Activated CD4-positive, alpha-beta memory T cell treated with anti-CD3 and anti-CD28 coated beads for 36 hours (primary cell): ENCODE measurements at regions not wholly inside any gene's neighbourhood (a gene's known extent, or its start where the extent isn't known, plus 50 kb on each side); places are given as distances from the start of the nearest gene placed in this dataset.

Experiments
- CTCF ChIA-PET: fragments of 350-600 bp; sonication (Branson Sonifier 250); formaldehyde crosslinking; loops from one replicate; lab custom pipeline; 2021; ENCODE audit warnings: antibody characterized with exemption, inconsistent platforms; lab: Charles Lee
- POLR2A ChIA-PET: fragments of 350-600 bp; sonication (Branson Sonifier 250); formaldehyde crosslinking; loops from one replicate; lab custom pipeline; 2021; ENCODE audit warnings: antibody characterized with exemption; lab: Charles Lee
- DNase-seq: peaks from one replicate; pipeline ENCODE4 v3.0.0-alpha.2; 2020
- H3K27ac Mint-ChIP-seq: one replicate; pipeline ENCODE4 v1.8.0; 2021; ENCODE audit warnings: mixed read lengths
- H3K27me3 Mint-ChIP-seq: one replicate; pipeline ENCODE4 v1.8.0; 2021; ENCODE audit warnings: mixed read lengths
- H3K36me3 Mint-ChIP-seq: one replicate; pipeline ENCODE4 v1.8.0; 2021; ENCODE audit warnings: mixed read lengths
- H3K4me1 Mint-ChIP-seq: one replicate; pipeline ENCODE4 v1.8.0; 2021; ENCODE audit warnings: low read depth, mixed read lengths
- H3K4me3 Mint-ChIP-seq: one replicate; pipeline ENCODE4 v1.8.0; 2021; ENCODE audit warnings: mild to moderate bottlenecking, mixed read lengths
- H3K9me3 Mint-ChIP-seq: one replicate; pipeline ENCODE4 v1.8.0; 2021; ENCODE audit warnings: mixed read lengths
- intact Hi-C: fragments of 100-400 bp; cut with micrococcal nuclease; formaldehyde crosslinking; loops from one replicate; pipeline ENCODE4 v1.15.1; 2023

GRCh38 chr14:30303350-30303749 lies 255.6 kb upstream of the G2E3 start:
- intact Hi-C loops: no loop called here
- no peaks in the 10 kb centered on the region for H3K36me3 Mint-ChIP-seq
- no peaks in the 10 kb centered on the region for H3K4me1 Mint-ChIP-seq
- H3K4me3 Mint-ChIP-seq: no peak overlapping the region
- no peaks in the 10 kb centered on the region for H3K9me3 Mint-ChIP-seq
- ChIA-PET CTCF (no interaction called here), POLR2A (no interaction called here)
- no peaks in the 10 kb centered on the region for H3K27me3 Mint-ChIP-seq
- DNase-seq: no peak
- H3K27ac Mint-ChIP-seq: no peak overlapping the region

DNA sequence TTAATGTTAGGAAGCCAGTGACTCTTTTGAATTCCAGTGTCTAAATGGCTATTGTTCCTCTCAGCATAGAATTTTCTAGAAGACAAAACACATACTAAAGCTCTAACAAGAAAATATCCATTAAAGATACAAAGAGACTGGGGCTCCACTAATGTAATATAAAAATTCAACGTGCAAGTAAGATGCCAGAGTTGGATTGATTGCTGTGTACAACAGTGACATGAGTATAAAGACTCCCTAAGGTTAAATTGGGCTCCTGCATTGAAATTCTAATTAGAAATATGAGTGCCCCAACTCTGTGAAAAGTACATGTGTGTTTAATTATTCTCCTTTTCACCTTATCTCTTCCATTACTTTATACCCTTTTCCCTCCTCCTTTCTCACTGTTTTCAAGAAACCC lies 253.6 kb upstream of the G2E3 start:
- intact Hi-C loops: no loop called here
- Mint-ChIP-seq H3K9me3 (no peaks in the 10 kb centered on the region), H3K36me3 (no peaks in the 10 kb centered on the region), H3K4me3 (no peak overlapping the region), H3K27me3 (peaks cover 1% of the 10 kb centered on the region), H3K27ac (no peak overlapping the region), H3K4me1 (no peaks in the 10 kb centered on the region)
- POLR2A ChIA-PET: no interaction called here
- no peak for DNase-seq
- CTCF ChIA-PET: interaction anchor here (1.2 kb wide), 1 partner anchor 34 kb away, joined by 4 read pairs; no protein-coding TSS in a partner anchor

GRCh38 chr14:30309405-30309804 lies 249.6 kb upstream of the G2E3 start:
- H3K27me3 Mint-ChIP-seq: peaks cover 3% of the 10 kb centered on the region
- CTCF ChIA-PET: no interaction called here
- peaks cover 3% of the 10 kb centered on the region for H3K9me3 Mint-ChIP-seq
- no peak overlapping the region for H3K27ac Mint-ChIP-seq
- no peaks in the 10 kb centered on the region for H3K4me1 Mint-ChIP-seq
- H3K4me3 Mint-ChIP-seq: no peak overlapping the region
- DNase-seq: no peak
- intact Hi-C loops: no loop called here
- POLR2A ChIA-PET: no interaction called here
- no peaks in the 10 kb centered on the region for H3K36me3 Mint-ChIP-seq

GRCh38 chr14:30312214-30312613 lies 246.7 kb upstream of the G2E3 start:
- Mint-ChIP-seq H3K4me1 (no peaks in the 10 kb centered on the region), H3K4me3 (no peak overlapping the region), H3K9me3 (peaks cover 9% of the 10 kb centered on the region), H3K27ac (no peak overlapping the region), H3K36me3 (no peaks in the 10 kb centered on the region), H3K27me3 (peaks cover 3% of the 10 kb centered on the region)
- CTCF ChIA-PET: interaction anchor here (1.3 kb wide), 1 partner anchor 42 kb away, joined by 3 read pairs; no protein-coding TSS in a partner anchor
- POLR2A ChIA-PET: no interaction called here
- no peak for DNase-seq
- intact Hi-C loops: no loop called here

DNA sequence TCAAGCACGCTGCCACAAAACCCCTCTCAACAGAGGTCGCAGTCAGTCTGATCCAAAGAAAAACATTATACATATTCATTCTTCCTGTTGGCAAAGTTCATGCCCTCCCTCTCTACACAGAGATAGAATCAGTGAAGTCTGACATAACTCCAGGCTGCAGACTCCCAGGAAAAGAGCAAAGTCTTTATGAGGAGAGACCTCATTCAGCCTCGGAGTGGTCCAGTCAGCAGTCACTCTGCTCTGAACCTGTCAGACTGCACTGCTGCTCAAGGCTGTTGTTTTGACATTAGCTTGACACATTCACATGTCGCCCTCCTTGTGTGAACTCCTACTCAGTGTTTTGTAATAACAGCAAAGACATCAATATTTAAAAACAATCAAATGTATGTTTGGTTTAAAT lies 241.2 kb upstream of the G2E3 start:
- intact Hi-C loops: no loop called here
- no peak for DNase-seq
- peaks cover 9% of the 10 kb centered on the region for H3K9me3 Mint-ChIP-seq
- peaks cover 1% of the 10 kb centered on the region for H3K27me3 Mint-ChIP-seq
- no peak overlapping the region for H3K27ac Mint-ChIP-seq
- POLR2A ChIA-PET: no interaction called here
- H3K4me3 Mint-ChIP-seq: no peak overlapping the region
- no peaks in the 10 kb centered on the region for H3K4me1 Mint-ChIP-seq
- no peaks in the 10 kb centered on the region for H3K36me3 Mint-ChIP-seq
- CTCF ChIA-PET: no interaction called here

DNA sequence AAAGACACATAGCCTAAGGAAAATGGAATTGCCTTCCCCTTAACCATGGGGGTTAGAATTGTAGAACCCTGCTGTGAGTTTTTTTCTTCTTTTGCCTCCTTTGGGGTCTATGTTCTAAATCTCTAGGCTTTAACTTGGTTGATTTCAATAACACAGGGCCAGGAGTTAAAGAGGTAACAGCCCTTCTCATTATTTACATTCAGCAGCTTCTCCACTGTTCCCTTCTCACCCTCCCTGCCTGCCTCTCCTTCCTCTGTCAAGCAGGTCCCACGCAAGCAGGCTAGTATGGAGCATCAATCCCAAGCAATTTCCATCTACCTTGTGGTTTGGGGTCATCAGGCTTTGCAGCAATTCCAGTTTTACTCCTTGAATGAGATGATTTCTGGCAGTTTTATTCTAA lies 236.1 kb upstream of the G2E3 start:
- H3K36me3 Mint-ChIP-seq: no peaks in the 10 kb centered on the region
- H3K27ac Mint-ChIP-seq: no peak overlapping the region
- H3K4me1 Mint-ChIP-seq: no peaks in the 10 kb centered on the region
- intact Hi-C loops: no loop called here
- no peak for DNase-seq
- H3K4me3 Mint-ChIP-seq: no peak overlapping the region
- no peaks in the 10 kb centered on the region for H3K9me3 Mint-ChIP-seq
- peaks cover 5% of the 10 kb centered on the region for H3K27me3 Mint-ChIP-seq
- ChIA-PET CTCF (no interaction called here), POLR2A (no interaction called here)

DNA sequence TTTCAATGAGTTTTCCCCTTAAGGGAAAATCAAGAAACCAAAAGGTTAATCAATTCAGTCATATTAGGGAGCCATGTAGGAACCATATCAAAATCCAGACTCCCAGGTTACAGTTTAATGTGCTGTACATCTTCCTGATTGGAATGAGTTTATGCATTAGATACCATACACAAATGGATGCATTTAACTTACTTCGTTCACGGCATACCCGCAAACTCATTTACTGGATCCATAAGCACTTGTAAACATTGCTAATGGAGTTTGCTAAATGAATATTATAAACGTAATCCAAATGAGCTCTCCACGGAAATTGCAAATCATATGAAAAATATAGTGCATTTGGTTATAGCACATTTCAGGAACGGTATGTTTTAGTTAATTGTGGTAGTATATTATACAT lies 228.9 kb upstream of the G2E3 start:
- CTCF ChIA-PET: interaction anchor here (1.4 to 1.7 kb wide), 2 partner anchors 57 to 59 kb away, joined by 4 to 6 read pairs; no protein-coding TSS in a partner anchor
- H3K4me3 Mint-ChIP-seq: no peak overlapping the region
- DNase-seq: no peak
- POLR2A ChIA-PET: no interaction called here
- intact Hi-C loops: no loop called here
- peaks cover 9% of the 10 kb centered on the region for H3K9me3 Mint-ChIP-seq
- H3K4me1 Mint-ChIP-seq: peaks cover 8% of the 10 kb centered on the region
- H3K36me3 Mint-ChIP-seq: no peaks in the 10 kb centered on the region
- H3K27me3 Mint-ChIP-seq: peaks cover 20% of the 10 kb centered on the region
- no peak overlapping the region for H3K27ac Mint-ChIP-seq

DNA sequence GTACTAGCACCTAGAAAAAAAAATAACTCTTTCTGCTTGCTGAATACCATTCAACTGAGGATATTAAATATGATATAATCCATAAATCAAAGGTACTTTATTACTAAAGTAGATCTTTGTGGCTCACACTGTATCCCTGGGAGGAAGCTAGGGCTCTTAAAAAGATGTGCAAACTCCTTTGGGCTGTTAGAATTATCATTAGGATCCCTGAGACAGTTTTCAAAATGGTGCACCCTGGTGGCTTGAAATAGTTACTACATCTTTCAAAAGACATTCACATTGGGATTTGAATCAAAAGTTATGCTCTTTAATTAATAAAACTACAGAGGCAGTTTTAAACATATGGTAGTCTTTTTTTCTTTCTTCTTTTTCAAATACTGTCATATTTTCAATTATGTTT lies 228.5 kb upstream of the G2E3 start:
- H3K27me3 Mint-ChIP-seq: peaks cover 20% of the 10 kb centered on the region
- ChIA-PET POLR2A (no interaction called here), CTCF (interaction anchor here (1.4 to 1.7 kb wide), 2 partner anchors 57 to 60 kb away, joined by 4 to 6 read pairs; no protein-coding TSS in a partner anchor)
- H3K4me1 Mint-ChIP-seq: peaks cover 10% of the 10 kb centered on the region
- no peak overlapping the region for H3K27ac Mint-ChIP-seq
- H3K9me3 Mint-ChIP-seq: peaks cover 9% of the 10 kb centered on the region
- H3K4me3 Mint-ChIP-seq: no peak overlapping the region
- no peak for DNase-seq
- H3K36me3 Mint-ChIP-seq: no peaks in the 10 kb centered on the region
- intact Hi-C loops: no loop called here

- no peak overlapping the region for H3K4me3 Mint-ChIP-seq
- CTCF ChIA-PET: interaction anchor here (1.4 to 1.7 kb wide), 2 partner anchors 58 to 60 kb away, joined by 4 to 6 read pairs; no protein-coding TSS in a partner anchor
- peaks cover 13% of the 10 kb centered on the region for H3K4me1 Mint-ChIP-seq
- H3K36me3 Mint-ChIP-seq: no peaks in the 10 kb centered on the region
- H3K27me3 Mint-ChIP-seq: peaks cover 20% of the 10 kb centered on the region
- no peak for DNase-seq
- peaks cover 9% of the 10 kb centered on the region for H3K9me3 Mint-ChIP-seq
- H3K27ac Mint-ChIP-seq: no peak overlapping the region
- POLR2A ChIA-PET: no interaction called here
- intact Hi-C loops: no loop called here
These were observed 227.9 kb upstream of the G2E3 start for GRCh38 chr14:30331030-30331429.

GRCh38 chr14:30332374-30332773 lies 226.6 kb upstream of the G2E3 start:
- no peak for DNase-seq
- peaks cover 20% of the 10 kb centered on the region for H3K27me3 Mint-ChIP-seq
- no peak overlapping the region for H3K27ac Mint-ChIP-seq
- peaks cover 13% of the 10 kb centered on the region for H3K4me1 Mint-ChIP-seq
- POLR2A ChIA-PET: no interaction called here
- peaks cover 9% of the 10 kb centered on the region for H3K9me3 Mint-ChIP-seq
- CTCF ChIA-PET: interaction anchor here (1.3 kb wide), 1 partner anchor 23 kb away, joined by 3 read pairs; no protein-coding TSS in a partner anchor
- H3K4me3 Mint-ChIP-seq: no peak overlapping the region
- intact Hi-C loops: no loop called here
- H3K36me3 Mint-ChIP-seq: no peaks in the 10 kb centered on the region

GRCh38 chr14:30333934-30334333 lies 225.0 kb upstream of the G2E3 start:
- H3K4me1 Mint-ChIP-seq: peaks cover 13% of the 10 kb centered on the region
- H3K36me3 Mint-ChIP-seq: no peaks in the 10 kb centered on the region
- no peak overlapping the region for H3K27ac Mint-ChIP-seq
- no peak for DNase-seq
- intact Hi-C loops: loop anchor here (1.0 kb wide), 1 partner anchor 21 kb away; no protein-coding TSS in a partner anchor
- ChIA-PET CTCF (no interaction called here), POLR2A (no interaction called here)
- H3K4me3 Mint-ChIP-seq: no peak overlapping the region
- H3K27me3 Mint-ChIP-seq: peaks cover 14% of the 10 kb centered on the region
- peaks cover 9% of the 10 kb centered on the region for H3K9me3 Mint-ChIP-seq

DNA sequence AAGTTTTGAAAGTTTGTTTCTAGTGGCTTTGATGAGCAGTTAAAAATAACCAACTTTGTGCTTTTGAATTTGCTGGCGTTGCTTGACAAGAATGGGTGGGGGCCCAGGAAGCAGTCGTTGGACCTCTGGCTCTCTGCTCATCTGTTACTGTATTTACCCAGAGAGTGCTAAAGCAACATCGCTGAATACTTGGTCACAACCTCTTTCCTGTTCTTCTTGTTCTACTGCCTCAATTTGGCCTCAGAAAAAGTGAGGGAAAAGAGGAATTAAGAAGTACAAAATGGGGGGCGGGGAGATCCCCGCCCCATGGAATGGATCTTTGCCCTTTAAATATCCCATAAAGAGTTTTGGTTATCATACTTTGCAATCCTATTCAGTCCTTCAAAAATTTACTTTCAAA lies 221.5 kb upstream of the G2E3 start:
- H3K27ac Mint-ChIP-seq: no peak overlapping the region
- no peak for DNase-seq
- ChIA-PET POLR2A (no interaction called here), CTCF (no interaction called here)
- H3K9me3 Mint-ChIP-seq: no peaks in the 10 kb centered on the region
- H3K36me3 Mint-ChIP-seq: no peaks in the 10 kb centered on the region
- peaks cover 3% of the 10 kb centered on the region for H3K27me3 Mint-ChIP-seq
- intact Hi-C loops: no loop called here
- H3K4me3 Mint-ChIP-seq: no peak overlapping the region
- peaks cover 18% of the 10 kb centered on the region for H3K4me1 Mint-ChIP-seq

GRCh38 chr14:30339311-30339901 lies 219.6 kb upstream of the G2E3 start:
- POLR2A ChIA-PET: no interaction called here
- Mint-ChIP-seq H3K4me1 (peaks cover 13% of the 10 kb centered on the region), H3K36me3 (no peaks in the 10 kb centered on the region), H3K27ac (no peak overlapping the region), H3K4me3 (no peak overlapping the region), H3K27me3 (peaks cover 1% of the 10 kb centered on the region), H3K9me3 (no peaks in the 10 kb centered on the region)
- DNase-seq: no peak
- intact Hi-C loops: no loop called here
- CTCF ChIA-PET: interaction anchor here (1.3 kb wide), 1 partner anchor 15 kb away, joined by 3 read pairs; no protein-coding TSS in a partner anchor
